ENCODE measurements at regions not wholly inside any gene's neighbourhood (a gene's known extent, or its start where the extent isn't known, plus 50 kb on each side); places are given as distances from the start of the nearest gene placed in this dataset.

DNA sequence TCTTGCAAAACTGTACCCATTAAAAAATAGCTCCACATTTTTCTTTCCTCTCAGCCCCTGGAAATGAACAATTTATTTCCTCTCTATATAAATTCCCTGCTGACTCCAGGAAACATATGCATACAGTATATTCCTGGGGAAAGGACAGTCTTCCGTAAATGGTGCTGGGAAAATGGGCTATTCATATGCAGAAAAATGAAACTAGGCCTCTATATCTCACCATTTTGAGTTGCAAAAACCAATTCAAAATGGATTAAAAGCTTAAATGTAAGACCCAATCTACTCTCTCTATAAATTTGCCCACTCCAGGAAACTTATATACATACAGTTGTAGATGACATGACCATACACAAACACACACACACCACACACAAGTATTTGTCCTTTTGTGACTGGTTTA is 85.9 kb upstream of the GPR149 start:
- H3K4me1 ChIP-seq (ENCODE audit: insufficient read depth): no peaks in the 10 kb centered on the region
- H3K4me3 ChIP-seq: no peak overlapping the region
- intact Hi-C loops (cut with DNase I): loop anchor here in 1 of 4 donors (10.0 kb wide), 1 partner anchor 1721 kb away; no protein-coding TSS in a partner anchor
- H3K27ac ChIP-seq: no peak overlapping the region
- TF ChIP-seq POLR2A (IDR thresholded peaks at IDR 0.05) (no peak), EP300 (IDR thresholded peaks at IDR 0.05) (no peak)
- TF ChIP-seq, protein P1, sequence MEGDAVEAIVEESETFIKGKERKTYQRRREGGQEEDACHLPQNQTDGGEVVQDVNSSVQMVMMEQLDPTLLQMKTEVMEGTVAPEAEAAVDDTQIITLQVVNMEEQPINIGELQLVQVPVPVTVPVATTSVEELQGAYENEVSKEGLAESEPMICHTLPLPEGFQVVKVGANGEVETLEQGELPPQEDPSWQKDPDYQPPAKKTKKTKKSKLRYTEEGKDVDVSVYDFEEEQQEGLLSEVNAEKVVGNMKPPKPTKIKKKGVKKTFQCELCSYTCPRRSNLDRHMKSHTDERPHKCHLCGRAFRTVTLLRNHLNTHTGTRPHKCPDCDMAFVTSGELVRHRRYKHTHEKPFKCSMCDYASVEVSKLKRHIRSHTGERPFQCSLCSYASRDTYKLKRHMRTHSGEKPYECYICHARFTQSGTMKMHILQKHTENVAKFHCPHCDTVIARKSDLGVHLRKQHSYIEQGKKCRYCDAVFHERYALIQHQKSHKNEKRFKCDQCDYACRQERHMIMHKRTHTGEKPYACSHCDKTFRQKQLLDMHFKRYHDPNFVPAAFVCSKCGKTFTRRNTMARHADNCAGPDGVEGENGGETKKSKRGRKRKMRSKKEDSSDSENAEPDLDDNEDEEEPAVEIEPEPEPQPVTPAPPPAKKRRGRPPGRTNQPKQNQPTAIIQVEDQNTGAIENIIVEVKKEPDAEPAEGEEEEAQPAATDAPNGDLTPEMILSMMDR (IDR thresholded peaks at IDR 0.05): no peak
- no peaks in the 10 kb centered on the region for H3K36me3 ChIP-seq
- 80 to 91% (median 86%) methylated on average over 1 of the region's 1 CpG for WGBS, 3 donors
- DNase-seq: no peak
- H3K27me3 ChIP-seq: no peaks in the 10 kb centered on the region
- no peaks in the 10 kb centered on the region for H3K9me3 ChIP-seq

DNA sequence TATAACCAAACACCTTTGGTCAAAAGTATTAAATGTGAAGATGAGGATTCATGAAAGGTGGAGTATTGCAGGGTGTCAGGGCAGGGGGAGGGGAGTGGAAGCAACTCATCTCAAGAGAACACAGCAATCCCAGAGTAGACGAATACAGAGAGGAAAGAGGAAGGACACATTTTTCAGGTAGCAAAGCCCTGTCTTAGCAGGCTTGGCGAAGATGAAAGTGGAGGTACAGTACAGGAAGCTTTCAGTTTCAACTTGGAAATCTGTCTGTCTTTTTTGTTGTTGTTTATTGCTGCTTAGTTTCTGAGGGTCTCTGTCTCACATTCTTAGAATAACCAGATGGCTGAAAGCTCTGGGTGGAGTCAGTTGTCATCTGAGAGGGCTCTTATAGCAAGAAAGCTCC is 80.8 kb upstream of the GPR149 start:
- 67 to 80% (median 74%) methylated on average over 2 of the region's 2 CpGs for WGBS, 3 donors
- intact Hi-C loops (cut with DNase I): loop anchor here in 1 of 4 donors (10.0 kb wide), 1 partner anchor 1716 kb away; no protein-coding TSS in a partner anchor
- no peak overlapping the region for H3K4me3 ChIP-seq
- no peaks in the 10 kb centered on the region for H3K36me3 ChIP-seq
- TF ChIP-seq EP300 (IDR thresholded peaks at IDR 0.05) (no peak), POLR2A (IDR thresholded peaks at IDR 0.05) (no peak)
- TF ChIP-seq, protein P1 (IDR thresholded peaks at IDR 0.05): no peak
- no peaks in the 10 kb centered on the region for H3K4me1 ChIP-seq (ENCODE audit: insufficient read depth)
- H3K9me3 ChIP-seq: no peaks in the 10 kb centered on the region
- no peak overlapping the region for H3K27ac ChIP-seq
- no peak for DNase-seq
- no peaks in the 10 kb centered on the region for H3K27me3 ChIP-seq

DNA sequence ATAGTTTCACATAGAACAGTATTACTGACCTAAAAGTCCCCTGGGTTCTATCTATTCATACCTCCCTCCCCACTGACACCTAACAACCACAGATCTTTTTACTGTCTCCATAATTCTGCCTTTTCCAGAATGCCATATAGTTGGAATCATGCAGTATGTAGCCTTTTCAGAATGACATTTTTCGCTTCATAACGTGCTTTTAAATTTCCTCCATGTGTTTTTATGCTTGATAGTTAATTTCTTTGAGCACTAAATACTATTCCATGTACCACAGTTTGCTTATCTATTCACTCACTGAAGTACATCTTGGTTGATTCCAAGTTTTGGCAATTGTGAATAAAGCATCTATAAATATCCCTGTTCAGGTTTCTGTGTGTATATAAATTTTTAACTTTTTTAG is 77.7 kb upstream of the GPR149 start:
- H3K27me3 ChIP-seq: no peaks in the 10 kb centered on the region
- no peak overlapping the region for H3K27ac ChIP-seq
- H3K4me3 ChIP-seq: no peak overlapping the region
- 78 to 84% (median 79%) methylated on average over 2 of the region's 2 CpGs for WGBS, 3 donors
- H3K36me3 ChIP-seq: no peaks in the 10 kb centered on the region
- H3K9me3 ChIP-seq: no peaks in the 10 kb centered on the region
- H3K4me1 ChIP-seq (ENCODE audit: insufficient read depth): no peaks in the 10 kb centered on the region
- no peak for DNase-seq
- intact Hi-C loops (cut with DNase I): no loop called here
- TF ChIP-seq, protein P1 (IDR thresholded peaks at IDR 0.05): no peak
- TF ChIP-seq EP300 (IDR thresholded peaks at IDR 0.05) (no peak), POLR2A (IDR thresholded peaks at IDR 0.05) (no peak)

DNA sequence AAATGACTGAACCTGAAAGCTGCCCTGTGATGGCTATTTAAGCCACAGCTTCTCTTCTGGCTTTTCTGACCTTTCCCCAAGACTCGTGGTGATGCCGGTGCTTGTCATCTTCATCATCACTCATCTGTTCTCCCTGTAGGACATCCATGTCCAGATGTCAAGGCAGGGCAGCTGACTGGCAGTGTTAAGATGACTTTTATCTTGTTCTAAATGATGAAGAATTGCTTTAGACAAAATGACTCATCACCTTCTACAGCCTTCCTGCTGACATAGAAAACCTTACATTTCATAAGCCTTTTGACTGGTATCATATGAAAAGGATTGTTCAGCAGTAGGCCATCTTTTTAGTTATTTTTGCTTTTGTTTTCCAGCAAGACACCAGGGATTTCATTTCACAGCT is 67.0 kb upstream of the GPR149 start:
- H3K4me3 ChIP-seq: no peak overlapping the region
- 36 to 51% (median 48%) methylated on average over 2 of the region's 2 CpGs for WGBS, 3 donors
- no peaks in the 10 kb centered on the region for H3K9me3 ChIP-seq
- no peaks in the 10 kb centered on the region for H3K36me3 ChIP-seq
- TF ChIP-seq, protein P1 (IDR thresholded peaks at IDR 0.05): no peak
- no peaks in the 10 kb centered on the region for H3K27me3 ChIP-seq
- intact Hi-C loops (cut with DNase I): no loop called here
- no peaks in the 10 kb centered on the region for H3K4me1 ChIP-seq (ENCODE audit: insufficient read depth)
- no peak for DNase-seq
- no peak overlapping the region for H3K27ac ChIP-seq

DNA sequence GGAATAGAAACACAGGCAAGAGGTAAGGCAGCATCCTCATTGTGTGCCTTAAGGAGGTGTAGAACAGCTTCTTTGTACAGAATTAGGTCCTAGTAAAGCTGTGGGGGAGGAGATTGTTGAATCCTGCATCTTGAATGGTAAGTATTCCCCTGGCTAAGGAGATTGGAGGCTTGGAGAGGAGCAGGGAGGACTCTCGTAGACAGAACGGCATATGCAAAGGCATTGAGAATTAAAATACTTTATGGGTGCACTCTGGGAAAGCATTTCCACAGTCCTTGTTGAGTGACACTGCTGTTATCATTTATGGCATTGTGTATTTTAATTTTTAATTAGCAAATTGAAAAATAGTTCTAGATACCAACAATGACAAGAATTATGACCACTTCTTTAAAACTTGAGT is 66.5 kb upstream of the GPR149 start:
- WGBS, 3 donors: 68 to 73% (median 71%) methylated on average over 2 of the region's 2 CpGs
- Histone ChIP-seq H3K36me3 (no peaks in the 10 kb centered on the region), H3K27ac (no peak overlapping the region), H3K4me3 (no peak overlapping the region), H3K27me3 (no peaks in the 10 kb centered on the region), H3K4me1 (ENCODE audit: insufficient read depth) (no peaks in the 10 kb centered on the region), H3K9me3 (no peaks in the 10 kb centered on the region)
- intact Hi-C loops (cut with DNase I): no loop called here
- DNase-seq: no peak
- TF ChIP-seq, protein P1 (IDR thresholded peaks at IDR 0.05): no peak
- no peak for TF ChIP-seq EP300 (IDR thresholded peaks at IDR 0.05)
